GM12892 (cell line): ENCODE measurements at regions not wholly inside any gene's neighbourhood (a gene's known extent, or its start where the extent isn't known, plus 50 kb on each side); places are given as distances from the start of the nearest gene placed in this dataset.

Experiments
- POLR2A ChIP-seq: IDR thresholded peaks from 2 replicates; pipeline ENCODE4 v1.6.1; 2011; ENCODE audit warnings: low read depth, low read length, control low read depth
- POLR2AphosphoS5 ChIP-seq: IDR thresholded peaks from 2 replicates; pipeline ENCODE4 v1.6.1; 2011; ENCODE audit warnings: low read depth, low read length, control low read depth

- TF ChIP-seq POLR2AphosphoS5: no peak
- TF ChIP-seq POLR2A: no peak
Observed at GRCh38 chr4:71267244-71267643, 71.6 kb upstream of the SLC4A4 start.
